Fibroblast of lung (primary cell): ENCODE measurements at regions not wholly inside any gene's neighbourhood (a gene's known extent, or its start where the extent isn't known, plus 50 kb on each side); places are given as distances from the start of the nearest gene placed in this dataset.

ENCODE experiments used
- EZH2 ChIP-seq: IDR thresholded peaks from 2 replicates; pipeline ENCODE4 v1.5.1; 2012; ENCODE audit warnings: low read length, control low read depth, mild to moderate bottlenecking; ENCODE audit errors: missing control alignments
- TF ChIP-seq, protein P1 (sequence below), 2 donors: IDR thresholded peaks in 1 of 2; conservative IDR thresholded peaks in 1 of 2; 1 replicate in 1 of 2; 2 replicates in 1 of 2; pipeline ENCODE4 v1.5.1; 2011 to 2012; ENCODE audit warnings: low read length in 2 of 2, control low read depth in 1 of 2, inconsistent platforms in 1 of 2, low read depth in 1 of 2, mild to moderate bottlenecking in 1 of 2

DNA sequence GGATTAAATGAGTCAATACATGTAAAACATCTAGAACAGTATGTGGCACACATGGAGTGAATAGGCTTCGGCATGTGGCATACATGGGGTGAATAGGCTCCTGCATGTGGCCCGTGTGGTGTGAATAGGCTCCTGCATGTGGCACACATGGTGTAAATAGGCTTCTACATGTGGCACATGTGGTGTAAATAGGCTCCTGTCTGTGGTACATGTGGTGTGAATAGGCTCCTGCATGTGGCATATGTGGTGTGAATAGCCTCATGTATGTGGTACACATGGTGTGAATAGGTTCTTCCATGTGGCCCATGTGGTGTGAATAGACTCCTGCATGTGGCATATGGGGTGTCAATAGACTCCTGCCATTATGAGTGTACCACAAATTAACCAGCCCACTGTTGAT is 219.1 kb upstream of the KIRREL3 start:
- TF ChIP-seq, protein P1, sequence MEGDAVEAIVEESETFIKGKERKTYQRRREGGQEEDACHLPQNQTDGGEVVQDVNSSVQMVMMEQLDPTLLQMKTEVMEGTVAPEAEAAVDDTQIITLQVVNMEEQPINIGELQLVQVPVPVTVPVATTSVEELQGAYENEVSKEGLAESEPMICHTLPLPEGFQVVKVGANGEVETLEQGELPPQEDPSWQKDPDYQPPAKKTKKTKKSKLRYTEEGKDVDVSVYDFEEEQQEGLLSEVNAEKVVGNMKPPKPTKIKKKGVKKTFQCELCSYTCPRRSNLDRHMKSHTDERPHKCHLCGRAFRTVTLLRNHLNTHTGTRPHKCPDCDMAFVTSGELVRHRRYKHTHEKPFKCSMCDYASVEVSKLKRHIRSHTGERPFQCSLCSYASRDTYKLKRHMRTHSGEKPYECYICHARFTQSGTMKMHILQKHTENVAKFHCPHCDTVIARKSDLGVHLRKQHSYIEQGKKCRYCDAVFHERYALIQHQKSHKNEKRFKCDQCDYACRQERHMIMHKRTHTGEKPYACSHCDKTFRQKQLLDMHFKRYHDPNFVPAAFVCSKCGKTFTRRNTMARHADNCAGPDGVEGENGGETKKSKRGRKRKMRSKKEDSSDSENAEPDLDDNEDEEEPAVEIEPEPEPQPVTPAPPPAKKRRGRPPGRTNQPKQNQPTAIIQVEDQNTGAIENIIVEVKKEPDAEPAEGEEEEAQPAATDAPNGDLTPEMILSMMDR (conservative IDR thresholded peaks at IDR 0.05 in 1 of 2, IDR thresholded peaks at IDR 0.05 in 1 of 2; ENCODE audit: low read depth in 1 of 2, low read length in 2 of 2), result no peak
- TF ChIP-seq EZH2, result no peak
